ENCODE measurements at regions not wholly inside any gene's neighbourhood (a gene's known extent, or its start where the extent isn't known, plus 50 kb on each side); places are given as distances from the start of the nearest gene placed in this dataset.

DNA sequence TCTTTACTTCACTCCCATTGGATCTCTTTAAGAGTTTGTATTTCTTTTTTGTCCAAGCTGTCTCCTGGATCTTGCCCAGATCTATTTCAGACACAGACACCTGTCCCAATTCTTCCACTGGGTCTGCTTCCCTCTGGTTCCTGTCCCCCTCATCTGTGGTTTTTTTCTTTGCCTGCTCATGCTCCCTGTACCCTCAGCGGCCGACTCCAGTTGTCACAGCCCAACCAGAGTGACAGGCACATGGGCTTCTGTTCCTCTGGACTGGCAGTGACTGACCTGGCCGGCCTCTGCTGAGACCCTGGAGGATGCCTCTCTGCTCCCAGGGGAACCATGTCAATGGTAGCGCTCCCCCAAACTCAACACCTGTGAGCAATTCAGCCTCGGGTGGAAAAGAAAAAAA lies 142.6 kb downstream of the WSCD1 start:
- DNase-seq (ENCODE audit: low read depth), result no peak

DNA sequence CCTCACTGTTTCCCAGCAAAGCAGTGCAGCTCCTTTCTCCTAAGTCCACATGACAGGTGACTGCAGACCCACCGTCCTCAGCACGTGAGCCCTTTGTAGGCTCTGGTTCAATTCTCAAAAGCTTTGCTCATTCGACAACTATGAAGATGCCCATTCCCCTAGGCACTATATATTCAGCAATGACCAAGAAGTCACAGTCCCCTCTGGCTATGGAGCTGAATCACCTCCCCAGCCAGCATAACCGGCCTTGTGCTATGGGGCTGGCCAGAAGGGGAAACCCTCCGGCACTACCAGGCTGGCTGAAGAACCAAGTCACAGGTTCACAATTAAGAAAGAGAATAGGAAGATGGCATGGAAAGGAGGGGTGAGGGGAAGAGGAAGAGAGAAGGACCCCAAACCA lies 139.7 kb downstream of the WSCD1 start:
- DNase-seq (ENCODE audit: low read depth), result no peak

DNA sequence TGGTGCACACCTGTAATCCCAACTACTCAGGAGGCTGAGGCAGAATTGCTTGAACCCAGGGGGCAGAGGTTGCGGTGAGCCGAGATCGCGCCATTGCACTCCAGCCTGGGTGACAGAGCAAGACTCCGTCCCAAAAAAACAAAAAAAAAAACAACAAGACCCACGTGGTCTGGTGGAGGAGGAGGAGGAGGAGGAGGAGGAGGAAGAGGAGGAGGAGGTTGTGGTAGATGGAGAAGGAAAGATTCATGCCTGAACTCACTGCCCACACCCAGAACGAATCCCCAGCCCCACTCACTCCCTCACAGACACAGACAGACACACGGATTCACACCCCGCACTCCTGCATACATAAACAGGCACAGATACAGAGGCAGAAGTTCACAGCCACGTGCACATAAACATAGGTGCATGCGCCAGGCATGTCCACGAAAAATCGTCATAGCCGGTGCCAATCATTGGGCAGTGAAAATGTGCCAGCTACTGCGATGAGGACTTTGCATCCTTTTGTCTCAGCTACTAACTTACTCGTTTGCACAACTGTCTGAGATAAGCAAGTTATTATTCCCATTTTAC lies 138.5 kb downstream of the WSCD1 start:
- DNase-seq (ENCODE audit: low read depth), result no peak

DNA sequence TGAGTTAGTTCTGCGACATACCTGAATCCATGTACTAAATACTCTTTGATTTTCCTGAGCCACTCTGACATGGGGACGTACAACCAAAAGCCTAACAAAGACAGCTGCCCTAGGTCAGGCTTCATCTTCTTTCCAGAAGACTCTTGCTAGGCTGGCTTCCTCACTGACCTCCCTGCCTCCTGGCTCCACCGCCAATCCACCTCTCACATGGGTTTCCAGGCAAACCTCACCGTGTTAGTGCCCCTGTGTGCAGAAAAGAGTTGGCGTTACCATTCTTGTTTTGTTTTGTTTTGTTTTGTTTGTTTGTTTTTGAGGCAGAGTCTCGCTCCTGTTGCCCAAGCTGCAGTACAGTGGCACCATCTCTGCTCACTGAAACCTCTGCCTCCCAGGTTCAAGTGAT lies 135.3 kb downstream of the WSCD1 start:
- no peak for DNase-seq (ENCODE audit: low read depth)

DNA sequence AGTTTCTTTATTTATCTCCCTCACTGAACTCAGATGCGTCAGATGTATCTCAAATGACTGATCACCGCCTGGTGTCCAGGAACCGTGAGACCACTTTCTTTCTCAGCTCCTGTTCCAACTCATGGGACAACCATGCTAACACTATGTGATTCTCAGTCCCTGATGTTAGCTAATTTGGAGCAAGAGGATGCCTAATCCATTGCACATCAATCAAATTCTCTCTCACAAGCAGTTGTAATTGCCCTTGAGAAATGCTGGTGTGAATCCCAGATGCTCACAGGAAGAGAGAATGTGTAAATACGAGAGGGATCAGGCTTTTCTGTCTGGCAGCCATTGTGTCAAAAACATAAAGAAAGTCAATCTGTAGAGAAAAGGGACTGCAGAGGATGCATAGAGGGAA lies 134.9 kb downstream of the WSCD1 start:
- no peak for DNase-seq (ENCODE audit: low read depth)

DNA sequence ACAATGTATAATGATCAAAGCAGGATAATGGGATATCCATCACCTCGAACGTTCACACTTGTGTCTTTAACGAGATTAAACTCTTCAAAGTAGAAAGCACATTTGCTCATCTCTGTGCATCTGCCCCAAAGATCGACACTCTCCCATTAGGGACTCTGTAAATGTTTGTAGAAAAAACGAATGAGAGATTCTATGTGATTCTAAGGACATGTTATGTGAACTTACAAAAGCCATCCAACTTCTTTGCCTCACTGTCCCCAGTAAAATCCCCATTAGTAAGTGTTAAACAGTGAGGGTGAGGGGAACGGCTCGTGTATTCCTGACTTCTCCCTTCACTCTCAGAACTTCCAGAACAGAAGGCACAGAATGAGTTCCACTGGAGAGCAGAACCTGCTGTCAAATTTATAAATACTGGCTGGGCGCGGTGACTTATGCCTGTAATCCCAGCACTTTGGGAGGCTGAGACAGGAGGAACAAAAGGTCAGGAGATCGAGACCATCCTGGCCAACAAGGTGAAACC lies 134.1 kb downstream of the WSCD1 start:
- no peak for DNase-seq (ENCODE audit: low read depth)

DNA sequence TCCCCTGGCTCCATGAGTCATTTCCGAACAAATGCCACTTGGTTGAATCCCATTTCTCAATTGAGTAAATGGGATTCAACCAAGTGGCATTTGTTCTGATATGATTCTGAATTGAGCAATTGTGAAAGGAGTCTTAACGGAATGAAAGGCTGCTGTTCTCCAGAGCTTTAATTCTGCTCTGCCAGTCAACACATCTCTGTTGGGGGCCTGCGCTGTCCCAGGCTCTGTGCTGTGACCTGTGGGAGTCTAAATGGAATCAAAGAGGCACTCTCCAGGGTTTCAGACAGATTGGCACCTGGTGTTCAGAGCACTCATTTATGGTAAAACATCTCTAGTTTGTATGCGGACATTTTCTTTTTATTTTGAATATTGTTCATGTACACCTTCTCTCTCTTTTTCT lies 126.2 kb downstream of the WSCD1 start:
- DNase-seq (ENCODE audit: low read depth), result no peak

DNA sequence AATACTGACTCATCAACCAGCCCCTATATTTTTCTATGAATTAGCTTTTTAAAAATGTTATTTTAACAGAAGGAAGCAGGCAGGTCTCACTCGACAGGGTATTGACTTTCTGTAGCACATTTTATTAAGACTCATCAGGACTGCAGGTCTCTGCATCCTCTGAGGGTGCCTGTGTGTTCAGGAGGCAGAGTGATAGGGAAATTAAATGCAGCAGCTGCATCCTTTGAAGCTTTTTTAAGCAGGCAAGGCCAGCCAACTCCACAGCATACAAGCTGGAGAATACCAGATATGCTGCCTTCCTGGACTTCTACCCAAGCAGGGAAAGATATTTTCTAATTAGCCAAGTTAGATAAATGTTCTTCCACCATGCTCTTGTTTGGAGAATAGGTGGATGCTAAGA lies 124.9 kb downstream of the WSCD1 start:
- DNase-seq (ENCODE audit: low read depth), result no peak

DNA sequence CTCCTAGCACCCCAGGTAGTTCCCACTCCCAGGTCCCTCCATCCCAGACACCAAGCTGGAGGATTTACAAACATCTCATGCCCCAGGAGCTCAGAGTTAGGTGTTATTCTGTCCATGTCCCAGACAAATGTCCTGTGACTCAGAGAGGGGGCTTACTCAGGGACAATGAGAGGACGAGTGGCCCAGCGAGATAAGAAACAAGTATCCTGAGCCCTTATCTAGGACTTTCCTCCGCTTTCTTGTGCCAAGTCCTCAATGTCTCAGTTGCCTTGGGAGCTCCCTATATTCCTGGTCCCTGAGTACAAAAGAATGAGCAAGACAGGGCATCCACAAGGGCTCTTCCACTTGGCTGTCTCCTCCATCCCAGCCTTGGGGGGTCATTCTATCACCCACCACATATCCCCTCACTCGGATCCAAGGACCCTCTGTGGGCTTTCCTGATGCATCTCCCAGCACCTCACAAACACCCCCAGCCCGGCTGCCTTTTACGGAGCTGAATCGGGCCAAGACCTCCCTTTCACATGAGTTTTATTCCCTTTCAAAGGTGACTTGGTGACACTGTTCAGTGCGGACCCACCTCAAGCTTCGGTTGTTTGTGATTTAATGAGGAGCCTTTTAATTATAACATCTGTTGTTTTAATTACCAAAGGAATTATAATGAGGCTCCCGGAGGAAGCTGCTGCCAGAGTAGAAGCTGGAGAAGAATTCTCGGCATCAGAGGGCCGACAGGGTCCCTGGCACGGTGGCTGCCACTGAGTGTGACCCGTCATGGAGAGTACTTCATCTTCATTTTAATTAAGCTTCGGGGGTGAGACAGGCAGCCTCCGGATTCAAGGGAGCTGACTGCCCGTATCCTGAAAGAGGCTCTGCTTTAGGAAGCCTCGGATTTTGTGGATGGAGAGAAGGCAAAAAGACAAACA lies 121.5 kb downstream of the WSCD1 start:
- DNase-seq (ENCODE audit: low read depth), result no peak

DNA sequence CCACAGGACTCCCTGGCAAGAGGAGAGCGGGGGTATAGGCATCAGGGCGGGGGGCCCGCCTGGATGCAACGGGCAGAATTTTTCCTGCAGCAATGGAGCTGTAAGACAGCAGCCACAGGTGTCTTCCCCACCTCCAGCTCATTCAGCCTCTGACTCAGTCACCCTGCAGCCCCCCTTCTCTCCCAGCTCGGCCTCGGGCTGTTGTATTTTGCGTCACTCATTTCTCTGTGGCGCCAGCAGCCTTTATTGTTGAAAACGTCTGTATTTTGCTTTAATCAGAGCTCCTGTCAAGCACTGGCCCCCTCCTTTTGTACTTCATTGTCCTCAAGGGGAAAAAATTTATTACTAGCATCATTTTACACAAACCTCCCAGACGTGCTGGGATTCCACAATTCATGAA lies 117.7 kb downstream of the WSCD1 start:
- DNase-seq (ENCODE audit: low read depth), result no peak

DNA sequence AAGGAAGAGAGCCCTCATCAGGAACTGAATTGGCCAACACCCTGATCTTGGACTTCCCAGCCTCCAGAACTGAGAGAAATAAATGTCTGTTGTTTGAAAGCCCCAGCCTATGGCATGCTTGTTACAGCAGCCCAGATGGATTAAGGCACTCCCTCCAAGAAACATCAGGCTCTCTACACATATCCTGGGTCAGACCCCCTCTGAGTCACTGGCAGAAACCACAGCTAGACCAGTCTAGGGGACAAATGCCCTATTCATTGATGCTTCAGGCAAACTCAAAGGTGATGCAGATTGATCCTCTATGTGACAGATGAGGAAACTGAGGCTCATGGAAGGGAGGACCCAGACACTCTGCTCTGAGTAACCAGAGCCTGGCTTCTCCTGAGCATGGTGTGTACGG lies 116.8 kb downstream of the WSCD1 start:
- no peak for DNase-seq (ENCODE audit: low read depth)

DNA sequence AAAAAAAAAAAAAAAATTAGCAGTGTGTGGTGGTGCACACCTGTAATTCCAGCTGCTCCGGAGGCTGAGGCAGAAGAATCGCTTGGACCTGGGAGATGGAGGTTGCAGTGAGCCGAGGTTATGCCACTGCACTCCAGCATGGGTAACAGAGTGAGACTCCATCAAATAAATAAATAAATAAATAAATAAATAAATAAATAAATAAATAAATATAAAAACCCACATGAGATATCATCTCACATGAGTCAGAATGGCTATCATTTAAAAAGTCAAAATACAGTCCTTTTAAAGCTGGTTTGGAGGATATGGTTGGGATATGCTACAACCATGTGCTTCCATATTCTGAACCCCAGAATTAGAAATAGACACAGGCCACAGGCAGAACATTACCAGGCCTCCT lies 114.3 kb downstream of the WSCD1 start:
- DNase-seq (ENCODE audit: low read depth), result no peak

DNA sequence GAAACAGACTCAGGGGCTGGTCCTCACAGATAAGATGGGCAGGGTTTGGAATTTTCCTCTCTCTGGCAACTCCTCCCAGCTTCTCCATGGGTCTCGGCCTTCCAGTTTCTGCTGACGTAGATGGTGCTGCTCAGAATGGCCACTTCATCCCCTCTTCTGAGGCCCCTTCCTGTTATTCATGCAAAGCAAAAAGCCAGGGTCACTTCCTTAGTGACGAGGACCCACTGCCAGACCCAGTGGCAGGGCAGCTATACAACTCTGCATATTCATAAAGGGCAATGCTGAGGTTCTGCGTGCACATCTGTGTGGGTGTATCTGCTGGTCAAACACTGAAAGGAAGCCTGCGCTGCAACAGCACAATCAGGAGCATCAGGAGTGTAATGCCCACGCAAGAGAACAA lies 108.8 kb downstream of the WSCD1 start:
- no peak for DNase-seq (ENCODE audit: low read depth)

DNA sequence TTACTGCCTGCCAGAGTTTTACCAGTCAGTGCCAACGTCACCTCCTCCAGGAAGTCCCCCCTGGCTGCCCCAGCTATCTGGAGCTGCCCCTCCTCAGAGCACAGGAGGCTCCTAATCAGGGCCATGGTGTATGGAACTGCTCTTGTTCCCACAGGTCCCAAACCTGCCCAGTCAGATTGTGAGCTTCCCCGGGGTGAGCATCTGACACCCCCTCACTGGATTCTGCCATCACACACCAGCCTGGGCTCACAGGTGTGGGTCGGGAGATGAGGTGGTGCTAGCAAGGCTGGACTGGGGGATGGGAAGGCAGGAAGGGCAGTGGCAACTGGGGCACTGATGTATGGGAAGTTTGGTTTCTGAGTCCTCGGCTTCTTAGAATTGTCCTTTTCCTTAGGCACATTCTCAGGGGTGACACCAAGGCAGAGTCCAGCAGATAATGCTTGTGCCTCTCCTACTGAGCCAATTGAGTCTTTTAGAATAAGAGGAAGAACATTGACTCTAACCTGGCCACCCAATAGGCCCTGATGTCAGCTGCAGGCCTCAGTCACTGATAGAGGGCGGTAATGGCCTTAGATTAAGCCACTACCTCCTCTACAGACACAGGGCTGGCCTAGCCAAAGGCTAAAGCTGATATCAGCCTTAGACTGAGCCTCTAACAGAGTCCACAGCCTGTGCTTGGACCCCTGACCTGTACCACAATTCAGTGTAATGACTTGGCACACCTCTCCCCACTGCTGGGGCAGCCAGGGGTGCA lies 107.9 kb downstream of the WSCD1 start:
- no peak for DNase-seq (ENCODE audit: low read depth)
